Stimulated activated CD8-positive, alpha-beta memory T cell treated with anti-CD3 and anti-CD28 coated beads, Interleukin-12 subunit alpha, Interleukin-12 subunit beta, amount 100 ng/mL, for 4 hours (primary cell): ENCODE measurements at regions not wholly inside any gene's neighbourhood (a gene's known extent, or its start where the extent isn't known, plus 50 kb on each side); places are given as distances from the start of the nearest gene placed in this dataset.

Source experiments
- DNase-seq: peaks from one replicate; pipeline ENCODE4 v3.0.0-alpha.2; 2020; ENCODE audit warnings: low read depth

GRCh38 chr13:90746230-90746629, 601.3 kb upstream of the MIR17HG start:
- no peak for DNase-seq

- no peak for DNase-seq
Measured at GRCh38 chr13:90750021-90750420, 597.5 kb upstream of the MIR17HG start.

GRCh38 chr13:90751026-90751425, 596.5 kb upstream of the MIR17HG start:
- DNase-seq, result no peak

- no peak for DNase-seq
Measured at GRCh38 chr13:90752070-90752469, 595.4 kb upstream of the MIR17HG start.

GRCh38 chr13:90757127-90757680, 590.3 kb upstream of the MIR17HG start:
- no peak for DNase-seq

GRCh38 chr13:90760639-90761038, 586.8 kb upstream of the MIR17HG start:
- no peak for DNase-seq

GRCh38 chr13:90763476-90764150, 583.9 kb upstream of the MIR17HG start:
- no peak for DNase-seq

- DNase-seq, result no peak
Measured at GRCh38 chr13:90766386-90766902, 581.0 kb upstream of the MIR17HG start.

GRCh38 chr13:90768116-90768515, 579.4 kb upstream of the MIR17HG start:
- DNase-seq, result no peak

GRCh38 chr13:90769387-90769786, 578.1 kb upstream of the MIR17HG start:
- no peak for DNase-seq

- DNase-seq, result no peak
Measured at GRCh38 chr13:90770334-90770733, 577.2 kb upstream of the MIR17HG start.

- DNase-seq, result no peak
Measured at GRCh38 chr13:90773681-90774080, 573.8 kb upstream of the MIR17HG start.

- DNase-seq, result no peak
Measured at GRCh38 chr13:90776051-90776748, 571.3 kb upstream of the MIR17HG start.

GRCh38 chr13:90783273-90783672, 564.2 kb upstream of the MIR17HG start:
- no peak for DNase-seq

- no peak for DNase-seq
Measured at GRCh38 chr13:90787007-90787406, 560.5 kb upstream of the MIR17HG start.

- no peak for DNase-seq
Measured at GRCh38 chr13:90792335-90792734, 555.2 kb upstream of the MIR17HG start.

- DNase-seq, result no peak
Measured at GRCh38 chr13:90793261-90793820, 554.1 kb upstream of the MIR17HG start.

GRCh38 chr13:90796474-90796873, 551.0 kb upstream of the MIR17HG start:
- no peak for DNase-seq

- no peak for DNase-seq
Measured at GRCh38 chr13:90797335-90797734, 550.2 kb upstream of the MIR17HG start.

- no peak for DNase-seq
Measured at GRCh38 chr13:90798381-90798780, 549.1 kb upstream of the MIR17HG start.

- no peak for DNase-seq
Measured at GRCh38 chr13:90800082-90800746, 547.3 kb upstream of the MIR17HG start.

GRCh38 chr13:90801621-90802020, 545.9 kb upstream of the MIR17HG start:
- DNase-seq, result no peak
